Sigmoid colon (tissue), 4 donors: ENCODE measurements at regions not wholly inside any gene's neighbourhood (a gene's known extent, or its start where the extent isn't known, plus 50 kb on each side); places are given as distances from the start of the nearest gene placed in this dataset.

ENCODE experiments used
- POLR2A ChIP-seq, 2 donors: fragments of 450-650 bp; IDR thresholded peaks; one replicate each; pipeline ENCODE4 v1.6.1; 2016; ENCODE audit warnings: antibody characterized with exemption in 2 of 2, mild to moderate bottlenecking in 2 of 2, moderate library complexity in 2 of 2
- POLR2AphosphoS5 ChIP-seq, 4 donors: sonication (generic); formaldehyde crosslinking; IDR thresholded peaks; one replicate each; pipeline ENCODE4 v1.6.1; 2017; ENCODE audit warnings: antibody characterized with exemption in 4 of 4
- TF ChIP-seq, protein P1 (sequence below), 4 experiments: fragments of 450-650 bp in 3 of 4; fragments of 200-600 bp in 1 of 4; IDR thresholded peaks; one replicate each; pipeline ENCODE4 v1.5.1; 2016 to 2019; ENCODE audit warnings: antibody characterized with exemption in 4 of 4, mild to moderate bottlenecking in 3 of 4, moderate library complexity in 2 of 4

DNA sequence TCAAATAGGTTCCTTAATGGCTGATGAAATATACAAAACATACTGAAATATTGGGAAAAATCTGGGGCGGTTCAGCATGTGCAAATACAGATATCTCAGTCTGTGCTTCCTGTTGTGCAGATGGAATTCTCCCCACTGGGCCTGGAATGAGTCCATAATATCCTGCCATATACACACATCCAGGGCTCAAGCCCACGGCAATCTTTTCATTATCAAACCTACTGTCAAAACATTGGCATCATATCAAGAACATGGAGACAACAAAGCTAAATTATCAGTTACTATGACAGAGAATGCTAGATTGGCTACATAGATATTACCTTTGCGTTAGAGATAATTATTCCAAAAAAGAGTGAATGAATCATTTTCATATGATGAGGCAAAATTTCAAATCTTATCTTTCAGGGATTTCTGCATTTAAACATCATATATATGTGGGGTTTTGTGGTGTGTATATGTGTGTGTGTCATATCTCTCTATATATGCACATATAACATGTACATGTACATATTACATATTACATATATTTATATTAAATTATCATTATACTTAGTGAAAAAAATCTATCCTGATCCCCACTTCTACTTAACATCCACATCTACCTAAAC is 713.3 kb downstream of the GBE1 start:
- no peak for TF ChIP-seq POLR2AphosphoS5 (IDR thresholded peaks at IDR 0.05)
- TF ChIP-seq, protein P1, sequence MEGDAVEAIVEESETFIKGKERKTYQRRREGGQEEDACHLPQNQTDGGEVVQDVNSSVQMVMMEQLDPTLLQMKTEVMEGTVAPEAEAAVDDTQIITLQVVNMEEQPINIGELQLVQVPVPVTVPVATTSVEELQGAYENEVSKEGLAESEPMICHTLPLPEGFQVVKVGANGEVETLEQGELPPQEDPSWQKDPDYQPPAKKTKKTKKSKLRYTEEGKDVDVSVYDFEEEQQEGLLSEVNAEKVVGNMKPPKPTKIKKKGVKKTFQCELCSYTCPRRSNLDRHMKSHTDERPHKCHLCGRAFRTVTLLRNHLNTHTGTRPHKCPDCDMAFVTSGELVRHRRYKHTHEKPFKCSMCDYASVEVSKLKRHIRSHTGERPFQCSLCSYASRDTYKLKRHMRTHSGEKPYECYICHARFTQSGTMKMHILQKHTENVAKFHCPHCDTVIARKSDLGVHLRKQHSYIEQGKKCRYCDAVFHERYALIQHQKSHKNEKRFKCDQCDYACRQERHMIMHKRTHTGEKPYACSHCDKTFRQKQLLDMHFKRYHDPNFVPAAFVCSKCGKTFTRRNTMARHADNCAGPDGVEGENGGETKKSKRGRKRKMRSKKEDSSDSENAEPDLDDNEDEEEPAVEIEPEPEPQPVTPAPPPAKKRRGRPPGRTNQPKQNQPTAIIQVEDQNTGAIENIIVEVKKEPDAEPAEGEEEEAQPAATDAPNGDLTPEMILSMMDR (IDR thresholded peaks at IDR 0.05): no peak
- TF ChIP-seq POLR2A (IDR thresholded peaks at IDR 0.05): no peak
